GM21619 (cell line): ENCODE measurements at regions not wholly inside any gene's neighbourhood (a gene's known extent, or its start where the extent isn't known, plus 50 kb on each side); places are given as distances from the start of the nearest gene placed in this dataset.
"Not testable (repeated sequence)": the region's sequence is repeated elsewhere in the genome, so short reads cannot be mapped to it uniquely, and the experiment has no call there.

Experiments
- ATAC-seq: cut with Tn5 transposase; IDR thresholded peaks from one replicate; pipeline ENCODE4 v1.9.1; 2021; ENCODE audit not compliant: unreplicated experiment

DNA sequence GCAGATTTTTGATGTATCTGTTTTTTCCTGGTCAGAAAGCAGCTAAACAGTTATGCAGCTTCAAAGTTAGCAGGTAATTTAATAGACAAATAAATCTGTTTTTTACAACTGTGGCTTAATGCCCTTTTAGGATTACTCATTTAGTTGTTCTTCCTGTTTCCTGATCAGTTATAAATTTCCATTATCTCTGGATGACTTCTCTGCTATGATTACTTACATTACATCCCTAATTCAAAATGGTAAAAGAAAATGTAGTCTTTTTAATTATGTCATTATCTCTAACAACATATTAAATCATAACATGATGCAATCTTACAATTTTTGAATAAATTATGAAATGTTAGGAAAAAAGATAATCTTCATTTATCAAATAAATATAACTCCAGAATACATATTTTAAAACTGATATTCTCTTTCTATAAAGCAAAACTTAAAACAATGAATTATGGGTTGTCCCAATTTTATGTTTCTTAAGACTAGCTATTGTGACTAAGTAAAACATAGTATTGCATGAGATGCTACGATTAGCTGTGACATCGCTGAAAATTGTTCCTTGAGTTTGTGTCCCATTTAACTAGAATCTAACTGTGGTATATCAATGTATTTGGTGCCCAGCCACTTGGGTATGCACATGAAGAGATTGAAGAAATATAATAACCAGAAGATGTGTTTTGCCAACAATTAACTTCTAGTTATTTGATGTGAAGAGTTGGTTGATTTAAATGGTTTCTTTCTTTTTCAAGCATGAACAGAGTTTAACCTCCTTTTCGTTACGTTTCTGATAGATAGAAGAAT, 605.3 kb upstream of the SPRY2 start:
- no peak for ATAC-seq

DNA sequence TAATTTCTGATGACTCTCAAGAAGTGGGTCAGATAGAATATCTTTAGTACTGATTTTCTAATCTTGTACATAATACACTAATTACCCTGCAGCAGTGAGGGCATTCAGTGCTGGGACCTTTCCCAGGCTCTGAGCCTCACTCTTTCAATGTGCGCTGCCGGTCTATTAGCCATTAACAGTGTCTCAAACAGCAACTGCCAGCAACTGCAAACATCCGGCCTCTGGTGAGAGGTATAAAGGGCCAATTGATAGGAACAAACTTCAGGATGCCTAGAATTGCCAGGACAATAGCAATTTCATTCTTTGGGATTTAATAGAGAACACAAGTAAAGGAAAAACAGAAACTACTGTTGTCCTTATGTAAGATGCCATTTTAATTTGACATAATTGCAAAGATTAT, 604.4 kb upstream of the SPRY2 start:
- no peak for ATAC-seq

DNA sequence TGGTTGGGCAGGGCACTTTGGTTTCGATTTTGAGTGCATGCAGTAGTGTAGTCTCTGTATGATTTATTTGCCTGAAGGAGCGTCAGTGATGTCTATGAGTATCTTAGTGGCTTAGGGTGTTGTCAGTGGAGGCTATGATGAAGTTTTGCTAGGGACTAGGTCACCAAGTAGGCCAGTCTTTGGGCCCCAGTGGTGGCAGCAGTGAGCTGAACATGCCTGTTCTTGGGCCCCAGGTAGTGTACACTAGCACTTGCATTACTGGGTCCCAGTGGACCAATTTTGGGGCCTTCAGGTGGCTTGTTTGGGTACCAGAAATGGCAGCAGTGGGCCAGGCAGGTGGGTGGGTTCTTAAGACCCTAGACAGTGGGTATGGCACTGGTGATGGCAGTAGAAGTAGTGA, 598.7 kb upstream of the SPRY2 start:
- no peak for ATAC-seq

DNA sequence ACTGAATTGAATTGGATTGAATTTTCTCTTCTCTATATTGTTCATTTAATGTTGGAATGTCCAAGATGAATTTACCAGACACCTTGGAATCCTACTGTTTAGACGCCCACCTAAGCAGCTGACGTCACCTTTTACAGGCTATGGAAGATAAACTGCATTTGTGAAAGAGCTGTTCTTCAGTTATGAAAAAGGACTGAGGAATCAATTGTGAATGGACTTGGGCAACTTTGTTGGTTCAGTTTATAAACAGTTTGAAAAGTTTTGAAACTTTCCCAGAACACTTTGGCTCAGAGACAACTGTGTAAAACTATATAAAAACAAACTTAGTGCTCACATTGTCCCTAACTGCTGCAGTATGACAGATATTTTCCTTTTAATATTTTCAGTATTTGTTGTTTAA, 590.8 kb upstream of the SPRY2 start:
- ATAC-seq = no peak

DNA sequence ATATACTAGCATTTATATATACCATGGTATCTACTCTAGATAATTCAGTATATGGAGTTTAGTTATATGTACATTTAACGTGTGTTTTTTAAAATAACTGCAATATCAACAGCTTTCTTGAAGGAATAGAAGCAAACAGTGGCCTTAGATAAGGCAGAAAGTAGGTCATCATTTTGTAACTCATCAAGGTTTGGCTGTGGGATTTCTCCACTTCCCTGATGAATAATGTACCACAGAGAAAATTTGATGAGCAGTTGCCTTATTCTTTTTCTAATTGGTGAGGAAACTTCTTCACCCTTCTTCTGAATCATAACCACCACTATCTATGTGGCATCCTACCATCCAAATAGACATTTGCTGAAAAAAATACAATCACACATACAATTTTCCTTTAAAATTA, 590.2 kb upstream of the SPRY2 start:
- no peak for ATAC-seq

DNA sequence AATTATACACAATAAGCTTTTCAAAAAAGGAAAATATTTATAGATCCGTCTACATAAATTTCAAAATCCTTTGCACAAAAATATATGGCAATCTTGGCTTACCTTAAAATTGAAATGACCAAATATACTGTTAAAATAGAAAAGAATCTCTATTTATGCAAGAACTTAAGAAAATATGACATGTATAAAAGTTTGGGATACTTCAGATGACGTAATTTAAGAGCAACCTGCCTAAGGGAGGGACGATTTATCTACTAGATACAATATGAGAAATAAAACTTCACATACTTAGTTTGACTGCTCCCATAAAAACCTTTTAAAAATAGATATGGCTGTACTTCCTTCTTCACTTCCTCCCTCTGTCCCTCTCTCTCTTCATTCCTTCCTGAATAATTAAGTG, 587.3 kb upstream of the SPRY2 start:
- no peak for ATAC-seq

DNA sequence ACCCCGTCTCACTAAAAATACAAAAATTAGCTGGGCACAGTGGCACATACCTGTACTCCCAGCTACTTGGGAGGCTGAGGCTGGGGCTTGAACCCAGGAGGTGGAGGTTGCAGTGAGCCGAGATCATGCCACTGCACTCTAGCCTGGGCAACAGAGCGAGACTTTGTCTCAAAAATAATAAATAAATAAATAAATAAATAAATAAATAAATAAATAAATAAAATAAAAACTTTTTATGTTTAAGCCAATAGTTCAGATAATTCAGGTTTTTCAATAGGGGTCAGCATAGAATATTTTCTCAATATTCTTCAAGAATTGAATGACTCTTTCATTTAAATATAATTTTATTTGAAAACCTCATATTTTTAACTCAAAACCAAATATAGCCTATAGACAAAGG, 585.1 kb upstream of the SPRY2 start:
- not testable (repeated sequence) for ATAC-seq

DNA sequence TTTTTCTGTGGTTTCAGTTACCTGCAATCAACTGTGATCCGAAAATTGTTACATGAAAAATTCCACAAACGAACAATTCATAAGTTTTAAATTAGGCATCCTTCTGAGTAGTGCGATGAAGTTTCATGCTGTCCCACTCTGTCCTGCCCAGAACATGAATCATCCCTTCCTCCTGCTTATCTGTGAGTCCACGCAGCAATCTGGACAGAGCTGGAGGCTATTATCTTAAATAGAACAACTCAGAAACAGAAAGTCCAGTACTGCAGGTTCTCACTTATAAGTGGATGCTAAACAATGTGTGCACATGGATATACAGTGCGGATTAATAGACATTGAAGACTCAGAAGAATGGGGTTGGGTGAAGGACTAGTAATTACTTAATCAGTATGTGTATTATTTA, 583.7 kb upstream of the SPRY2 start:
- no peak for ATAC-seq

DNA sequence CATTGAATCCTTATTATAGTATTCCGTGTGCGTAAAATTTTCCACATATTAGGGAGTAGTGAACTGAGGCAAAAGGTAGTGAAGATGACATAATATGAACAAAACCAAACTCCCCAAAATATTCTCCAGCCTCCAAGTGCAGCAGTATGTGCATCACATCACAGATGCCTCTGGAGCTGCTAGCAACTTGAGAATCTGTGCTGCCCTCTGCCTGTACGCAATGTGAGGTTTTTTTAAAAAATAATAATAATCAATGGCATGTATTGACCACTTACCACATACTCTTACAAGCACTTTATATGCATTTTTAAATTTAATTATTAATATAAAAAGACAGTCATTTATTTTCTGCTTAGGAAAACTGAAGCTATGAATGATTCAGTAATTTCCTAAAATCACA, 583.0 kb upstream of the SPRY2 start:
- no peak for ATAC-seq

DNA sequence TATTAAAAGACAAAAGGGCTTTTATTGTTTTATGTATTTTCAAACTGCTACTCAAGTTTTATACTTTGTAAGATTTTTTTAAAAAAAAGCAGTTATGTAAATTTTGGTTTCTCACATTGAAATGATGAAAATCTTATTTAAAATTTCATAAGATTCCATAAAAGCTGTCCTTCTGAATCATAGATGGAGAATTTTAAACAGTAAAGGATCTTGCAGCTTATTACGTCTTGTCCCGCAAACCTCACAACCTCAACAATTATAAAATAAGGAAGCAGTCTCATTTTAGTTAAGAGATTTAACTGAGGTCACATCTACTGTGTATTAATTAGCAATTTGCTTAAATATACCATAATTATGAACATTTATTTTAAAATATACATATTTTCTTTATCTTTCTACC, 581.0 kb upstream of the SPRY2 start:
- no peak for ATAC-seq

DNA sequence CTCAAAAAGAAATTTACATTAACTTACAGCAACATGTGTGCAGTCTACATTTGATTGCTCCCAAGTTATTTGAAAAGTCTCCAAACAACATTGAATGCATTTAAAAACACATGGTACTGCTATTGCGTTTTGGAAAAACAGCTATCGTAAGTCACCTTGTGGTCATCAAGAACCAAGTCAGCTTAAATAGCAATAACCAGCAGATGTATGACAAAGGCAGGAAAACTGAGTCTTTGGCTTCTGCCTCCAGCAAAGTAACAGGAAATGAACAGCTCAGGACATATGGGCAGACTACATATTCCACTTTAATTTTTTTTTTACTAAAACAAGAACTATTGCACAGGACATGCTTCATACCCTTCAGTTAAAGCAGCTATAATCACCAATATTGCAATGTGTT, 580.6 kb upstream of the SPRY2 start:
- ATAC-seq = no peak

DNA sequence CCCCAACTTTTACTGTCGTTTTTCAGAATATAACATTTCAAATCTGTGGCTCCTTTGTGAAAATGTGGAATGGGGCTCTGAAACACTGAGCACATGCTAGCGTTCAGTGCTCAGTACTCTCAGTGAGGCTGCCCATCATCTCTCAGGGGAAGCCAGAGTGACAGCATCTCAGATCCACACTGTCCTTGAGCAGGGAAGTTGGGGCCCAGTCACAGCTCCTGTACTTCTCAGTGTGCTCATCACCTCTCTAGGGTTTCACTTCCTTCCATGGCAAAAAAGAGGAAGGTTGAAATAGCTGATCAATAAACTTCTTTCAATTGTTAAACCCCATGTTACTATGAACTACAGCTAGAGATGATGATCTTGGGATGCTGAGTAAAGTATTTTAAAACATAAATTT, 565.9 kb upstream of the SPRY2 start:
- no peak for ATAC-seq

DNA sequence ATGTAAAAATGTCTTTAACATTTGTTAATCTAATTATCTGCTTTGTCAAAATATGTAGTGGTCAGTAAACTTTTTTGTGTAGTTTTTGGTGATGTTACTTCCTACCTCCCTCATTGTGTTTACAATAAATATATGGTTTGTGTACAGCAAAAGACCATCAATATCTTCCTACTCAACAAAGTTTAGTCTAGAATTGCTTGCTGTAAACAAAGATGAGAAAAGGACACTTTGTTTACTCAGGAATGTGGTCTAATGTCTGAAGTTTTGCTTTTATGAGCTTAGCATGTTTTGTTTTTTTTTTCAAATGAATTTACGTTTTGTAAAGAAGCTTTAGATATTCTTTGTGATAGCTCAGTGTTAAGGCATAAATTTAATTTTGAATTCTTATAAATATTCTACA, 563.5 kb upstream of the SPRY2 start:
- ATAC-seq = no peak

DNA sequence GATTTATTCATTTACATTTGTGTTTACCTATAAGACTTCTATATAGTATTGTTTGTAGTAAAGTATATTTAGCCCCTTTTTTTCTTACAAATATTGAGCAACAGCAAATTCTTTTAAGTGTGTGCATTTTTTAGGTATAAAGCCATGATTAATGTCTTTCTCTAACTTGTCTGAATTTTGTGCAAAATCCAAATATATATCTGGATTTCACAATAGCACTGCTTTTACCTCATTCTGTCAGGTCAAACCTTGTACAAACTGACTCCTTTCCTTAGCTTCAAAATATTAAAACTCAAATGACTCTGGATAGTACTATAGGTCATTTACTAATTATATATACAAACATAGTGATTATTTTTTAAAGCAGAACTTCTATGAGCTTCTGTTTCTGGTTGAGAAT, 563.0 kb upstream of the SPRY2 start:
- no peak for ATAC-seq

DNA sequence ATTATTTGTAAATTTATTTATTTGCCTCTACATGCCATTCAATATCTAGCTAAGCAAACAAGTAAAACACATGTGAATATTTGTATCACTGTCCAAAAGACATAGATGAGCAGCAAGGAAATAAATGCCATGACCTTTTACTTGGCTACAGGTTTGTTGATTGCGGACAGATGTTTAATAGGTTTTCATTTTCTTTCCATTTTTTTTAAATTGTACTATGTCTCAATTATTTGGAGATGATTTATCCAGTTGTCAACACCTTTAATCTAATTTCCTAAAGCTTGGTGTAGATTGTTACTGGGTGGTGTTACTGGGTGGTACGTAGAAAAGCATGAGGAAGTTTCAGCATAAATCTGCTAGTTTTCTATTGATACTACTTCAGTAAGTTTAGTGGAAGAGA, 560.6 kb upstream of the SPRY2 start:
- ATAC-seq = no peak

DNA sequence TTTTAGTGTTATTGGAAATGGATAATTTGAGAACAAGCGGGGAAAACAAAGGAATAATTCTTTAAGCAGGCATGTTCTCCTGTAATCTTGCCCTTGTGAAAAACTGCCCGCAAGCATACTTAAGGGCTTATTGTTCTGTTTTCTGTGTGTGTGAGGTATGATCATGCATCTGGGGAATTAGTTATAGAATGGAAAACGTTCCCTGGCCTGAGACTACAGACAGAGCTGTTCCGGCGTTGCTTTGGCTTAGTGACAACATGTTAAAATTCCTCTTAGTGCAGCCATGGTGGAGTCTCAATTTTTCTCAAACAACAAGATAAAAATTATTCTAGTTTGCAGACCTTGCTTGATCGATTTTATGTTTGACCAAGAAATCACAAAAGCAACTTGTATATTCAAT, 560.2 kb upstream of the SPRY2 start:
- no peak for ATAC-seq

DNA sequence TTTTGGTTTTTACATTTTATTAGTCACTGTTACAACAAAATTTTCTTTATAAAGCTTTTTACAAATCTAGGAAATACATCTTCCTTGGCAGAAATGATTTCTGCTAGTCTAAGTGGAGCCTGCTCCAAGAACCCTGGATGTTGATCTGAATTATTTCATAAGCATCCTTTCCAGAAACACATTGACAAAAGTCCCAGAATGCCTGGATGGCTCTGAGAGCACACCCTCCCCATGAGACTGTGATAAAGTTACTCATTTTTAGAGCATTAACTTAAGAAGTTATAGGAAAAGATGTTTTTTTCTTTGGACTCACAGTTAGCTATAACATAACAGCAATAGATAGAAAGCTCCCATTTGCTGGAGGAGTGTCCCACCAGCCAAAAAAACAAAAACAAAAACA, 559.6 kb upstream of the SPRY2 start:
- no peak for ATAC-seq

DNA sequence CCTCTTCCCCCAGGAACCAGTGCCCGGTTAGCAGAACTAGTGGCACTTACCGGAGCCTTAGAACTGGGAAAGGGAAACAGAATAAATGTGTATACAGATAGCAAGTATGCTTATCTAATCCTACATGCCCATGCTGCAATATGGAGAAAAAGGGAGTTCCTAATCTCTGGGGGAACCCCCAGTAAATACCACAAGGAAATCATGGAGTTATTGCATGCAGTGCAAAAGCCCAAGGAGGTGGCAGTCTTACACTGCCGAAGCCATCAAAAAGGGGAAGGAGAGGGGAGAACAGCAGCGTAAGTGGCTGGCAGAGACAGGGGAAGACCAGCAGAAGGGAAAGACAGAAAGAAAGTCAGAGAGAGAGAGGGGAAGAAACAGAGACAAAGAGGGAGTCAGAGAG, 556.7 kb upstream of the SPRY2 start:
- not testable (repeated sequence) for ATAC-seq

DNA sequence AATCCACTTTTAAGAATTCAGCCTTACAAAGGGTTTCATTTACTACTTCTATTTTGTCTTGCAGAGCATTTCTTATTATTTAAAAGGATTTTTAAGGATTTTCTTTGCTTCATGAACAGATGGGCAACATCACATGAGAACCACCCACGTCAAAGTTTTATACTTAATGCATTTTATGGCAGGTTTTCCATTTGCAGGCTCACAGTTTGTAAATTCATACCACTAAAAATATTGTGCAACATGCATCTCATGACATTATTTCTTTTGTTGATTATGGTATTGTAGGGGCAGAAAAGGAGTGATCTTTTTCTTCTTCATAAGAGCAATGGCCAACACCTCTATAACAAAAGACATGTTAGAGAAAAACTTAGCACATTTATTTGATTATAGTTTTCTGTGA, 554.0 kb upstream of the SPRY2 start:
- ATAC-seq = no peak

DNA sequence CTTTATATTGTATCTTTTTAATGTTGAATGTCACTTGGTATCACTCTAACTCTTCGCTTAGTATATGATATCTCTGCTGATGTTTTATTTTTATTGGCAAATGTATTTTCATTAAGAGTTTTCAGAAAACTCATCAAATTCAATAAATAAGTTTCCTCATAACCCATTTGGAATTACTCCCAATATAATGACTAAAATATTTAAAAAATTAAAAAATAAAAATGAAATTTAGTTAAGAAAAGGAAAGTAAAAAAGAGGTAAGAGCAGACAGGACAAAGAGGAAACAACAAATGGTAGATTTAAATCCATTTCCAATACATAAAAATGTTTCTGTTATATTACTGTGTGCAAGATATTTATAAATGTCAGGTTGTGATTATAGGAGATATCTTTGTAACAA, 548.9 kb upstream of the SPRY2 start:
- ATAC-seq = no peak

DNA sequence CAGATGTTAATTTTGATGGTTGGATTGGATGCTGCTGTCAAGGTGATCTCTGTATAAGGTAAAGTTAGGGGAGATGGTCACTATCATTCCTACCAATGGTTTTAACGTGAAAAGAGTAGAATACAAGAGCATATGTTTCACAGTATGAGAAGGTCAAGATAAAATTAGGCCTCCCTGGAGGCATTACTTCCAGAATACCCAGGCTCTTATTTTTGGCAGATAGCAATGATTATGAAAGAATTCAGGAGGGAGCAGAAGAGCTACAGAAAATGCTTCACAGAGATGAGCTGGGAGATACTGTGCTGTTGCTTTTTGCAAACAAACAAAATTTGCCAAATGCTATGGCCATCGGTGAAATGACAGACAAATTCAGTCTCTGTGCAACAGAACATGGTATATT, 547.5 kb upstream of the SPRY2 start:
- ATAC-seq = no peak

DNA sequence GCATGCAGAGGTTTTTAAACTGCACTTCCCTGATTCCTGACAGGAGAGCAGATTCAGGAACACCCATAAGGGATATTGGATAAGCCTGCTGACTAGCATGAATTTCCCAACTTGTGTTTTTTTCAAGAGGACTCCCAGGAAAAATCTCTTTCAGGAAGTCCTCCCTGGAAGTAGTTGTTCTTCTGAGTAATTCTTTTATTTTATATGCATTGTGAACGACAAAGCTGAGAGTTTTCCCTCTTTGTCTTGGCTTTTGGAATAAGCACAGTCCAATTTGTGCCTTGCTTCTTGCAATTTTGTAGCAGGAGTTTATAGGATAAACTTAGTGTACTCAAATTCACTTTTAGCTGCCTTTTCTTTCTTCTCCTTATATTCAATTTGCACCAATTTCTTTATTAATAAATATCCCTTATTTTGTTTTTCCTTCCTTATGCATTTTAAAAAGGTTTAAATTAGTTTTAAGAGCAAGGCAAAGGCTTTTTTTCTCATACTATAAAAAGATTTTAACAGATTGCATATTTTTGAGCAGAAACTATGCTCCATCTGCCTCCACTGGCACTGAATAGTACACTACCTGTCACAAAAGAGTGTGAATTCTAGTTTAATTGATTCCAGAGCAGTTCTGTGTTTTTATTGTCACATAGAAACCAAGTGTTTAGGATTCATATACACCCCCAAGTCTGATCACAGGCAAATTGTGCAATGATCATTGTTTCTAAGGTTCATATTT, 543.3 kb upstream of the SPRY2 start:
- ATAC-seq = no peak

DNA sequence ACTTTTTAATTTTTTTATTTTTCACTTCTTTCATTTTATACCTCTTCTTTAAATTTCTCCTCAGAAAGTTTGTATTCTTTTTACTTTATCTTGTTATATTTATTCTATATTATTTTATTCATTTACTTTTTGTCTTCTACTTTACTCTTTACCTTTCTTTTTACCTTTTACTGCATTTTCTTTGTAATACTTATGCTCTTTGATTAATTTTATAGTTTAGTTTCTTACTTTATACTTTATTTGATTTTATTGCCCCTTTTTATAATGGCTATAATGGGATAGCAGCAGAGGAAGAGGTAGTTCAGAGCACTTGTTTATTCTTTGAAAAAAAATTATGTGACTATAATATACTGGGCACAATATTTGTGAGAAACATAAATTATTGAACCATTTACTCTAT, 542.6 kb upstream of the SPRY2 start:
- no peak for ATAC-seq
